Endodermal cell (in vitro differentiated cells): ENCODE measurements at regions not wholly inside any gene's neighbourhood (a gene's known extent, or its start where the extent isn't known, plus 50 kb on each side); places are given as distances from the start of the nearest gene placed in this dataset.

Experiments
- DNase-seq: peaks from one replicate; pipeline ENCODE4 v3.0.0-alpha.2; 2017
- H3K27ac ChIP-seq: 2 replicates; pipeline ENCODE4 v1.5.1; 2013; ENCODE audit warnings: mild to moderate bottlenecking, low read depth, low read length, moderate library complexity
- H3K27me3 ChIP-seq: 2 replicates; pipeline ENCODE4 v1.6.1; 2013; ENCODE audit warnings: mild to moderate bottlenecking, low read length, moderate library complexity; ENCODE audit not compliant: insufficient read depth, control insufficient read depth, poor library complexity, severe bottlenecking
- H3K36me3 ChIP-seq: 2 replicates; pipeline ENCODE4 v1.7.0; 2013; ENCODE audit warnings: mild to moderate bottlenecking, low read length, moderate library complexity; ENCODE audit not compliant: control insufficient read depth, insufficient read depth
- H3K4me1 ChIP-seq: one replicate; pipeline ENCODE4 v1.7.0; 2013; ENCODE audit warnings: low read length; ENCODE audit not compliant: control insufficient read depth, insufficient read depth
- H3K4me3 ChIP-seq: 2 replicates; pipeline ENCODE4 v1.5.1; 2013; ENCODE audit warnings: mild to moderate bottlenecking, low read length, moderate library complexity
- H3K9ac ChIP-seq: 2 replicates; pipeline ENCODE4 v1.6.1; 2013; ENCODE audit warnings: mild to moderate bottlenecking, low read length, moderate library complexity; ENCODE audit not compliant: poor library complexity, severe bottlenecking; ENCODE audit errors: extremely low read depth
- H3K9me3 ChIP-seq: 2 replicates; pipeline ENCODE4 v1.6.1; 2013; ENCODE audit warnings: mild to moderate bottlenecking, low read length, moderate library complexity; ENCODE audit not compliant: control insufficient read depth
- H3K27ac Mint-ChIP-seq: 2 replicates; pipeline ENCODE4 v1.8.0; 2020; ENCODE audit warnings: mixed read lengths
- H3K27me3 Mint-ChIP-seq: 2 replicates; pipeline ENCODE4 v1.8.0; 2021; ENCODE audit warnings: mild to moderate bottlenecking, mixed read lengths; ENCODE audit not compliant: insufficient read depth
- H3K36me3 Mint-ChIP-seq: 2 replicates; pipeline ENCODE4 v1.8.0; 2020; ENCODE audit warnings: low read depth, mixed read lengths
- H3K4me1 Mint-ChIP-seq: 2 replicates; pipeline ENCODE4 v1.8.0; 2020; ENCODE audit warnings: mixed read lengths
- H3K4me3 Mint-ChIP-seq: 2 replicates; pipeline ENCODE4 v1.8.0; 2020; ENCODE audit warnings: mild to moderate bottlenecking, moderate library complexity, mixed read lengths
- H3K9me3 Mint-ChIP-seq: 2 replicates; pipeline ENCODE4 v1.8.0; 2020; ENCODE audit warnings: mild to moderate bottlenecking, mixed read lengths
- WGBS, 2 experiments: methylation state at CpG; one replicate each; pipeline versions ENCODE4 v1.1.5 to v1.1.7; 2013; ENCODE audit warnings: missing lambda C conversion rate in 2 of 2, mixed read lengths in 1 of 2; ENCODE audit not compliant: insufficient coverage in 1 of 2, insufficient read length in 1 of 2; 5-methylcytosine and 5-hydroxymethylcytosine counted together
- TF ChIP-seq, protein P1 (sequence below): fragments of 200-600 bp; sonication (generic); conservative IDR thresholded peaks from 2 replicates; pipeline ENCODE4 v1.5.0; 2021; ENCODE audit warnings: antibody characterized with exemption, mild to moderate bottlenecking

DNA sequence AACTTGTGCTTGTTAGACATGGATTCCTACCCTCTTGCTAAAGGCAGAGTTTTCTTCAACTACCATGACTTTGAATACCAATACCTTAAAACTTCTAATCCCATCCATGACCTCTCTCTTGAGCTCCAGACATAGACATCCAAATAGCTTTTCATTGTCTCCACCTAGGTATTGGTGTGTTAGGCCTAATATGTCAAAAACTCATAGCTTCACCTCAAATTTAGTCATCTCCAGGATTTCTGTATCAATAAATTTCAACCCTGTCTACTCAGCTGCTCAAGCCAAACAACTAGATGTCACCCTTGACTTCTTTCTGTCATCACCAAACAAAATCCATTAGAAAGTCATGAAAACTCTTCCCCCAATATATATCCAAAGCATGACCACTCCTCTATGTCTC is 617.7 kb upstream of the GRIA3 start:
- H3K36me3 Mint-ChIP-seq: no peaks in the 10 kb centered on the region
- no peaks in the 10 kb centered on the region for H3K4me1 ChIP-seq
- no peak overlapping the region for H3K4me3 ChIP-seq
- H3K9me3 ChIP-seq: no peaks in the 10 kb centered on the region
- DNase-seq: no peak
- no peak overlapping the region for H3K9ac ChIP-seq
- no peaks in the 10 kb centered on the region for H3K36me3 ChIP-seq
- TF ChIP-seq, protein P1, sequence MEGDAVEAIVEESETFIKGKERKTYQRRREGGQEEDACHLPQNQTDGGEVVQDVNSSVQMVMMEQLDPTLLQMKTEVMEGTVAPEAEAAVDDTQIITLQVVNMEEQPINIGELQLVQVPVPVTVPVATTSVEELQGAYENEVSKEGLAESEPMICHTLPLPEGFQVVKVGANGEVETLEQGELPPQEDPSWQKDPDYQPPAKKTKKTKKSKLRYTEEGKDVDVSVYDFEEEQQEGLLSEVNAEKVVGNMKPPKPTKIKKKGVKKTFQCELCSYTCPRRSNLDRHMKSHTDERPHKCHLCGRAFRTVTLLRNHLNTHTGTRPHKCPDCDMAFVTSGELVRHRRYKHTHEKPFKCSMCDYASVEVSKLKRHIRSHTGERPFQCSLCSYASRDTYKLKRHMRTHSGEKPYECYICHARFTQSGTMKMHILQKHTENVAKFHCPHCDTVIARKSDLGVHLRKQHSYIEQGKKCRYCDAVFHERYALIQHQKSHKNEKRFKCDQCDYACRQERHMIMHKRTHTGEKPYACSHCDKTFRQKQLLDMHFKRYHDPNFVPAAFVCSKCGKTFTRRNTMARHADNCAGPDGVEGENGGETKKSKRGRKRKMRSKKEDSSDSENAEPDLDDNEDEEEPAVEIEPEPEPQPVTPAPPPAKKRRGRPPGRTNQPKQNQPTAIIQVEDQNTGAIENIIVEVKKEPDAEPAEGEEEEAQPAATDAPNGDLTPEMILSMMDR: no peak
- H3K4me3 Mint-ChIP-seq: no peak overlapping the region
- H3K27ac Mint-ChIP-seq: no peak overlapping the region
- H3K9me3 Mint-ChIP-seq: peaks cover 52% of the 10 kb centered on the region
- no peak overlapping the region for H3K27ac ChIP-seq
- peaks cover 3% of the 10 kb centered on the region for H3K4me1 Mint-ChIP-seq
- no peaks in the 10 kb centered on the region for H3K27me3 Mint-ChIP-seq
- no peaks in the 10 kb centered on the region for H3K27me3 ChIP-seq

DNA sequence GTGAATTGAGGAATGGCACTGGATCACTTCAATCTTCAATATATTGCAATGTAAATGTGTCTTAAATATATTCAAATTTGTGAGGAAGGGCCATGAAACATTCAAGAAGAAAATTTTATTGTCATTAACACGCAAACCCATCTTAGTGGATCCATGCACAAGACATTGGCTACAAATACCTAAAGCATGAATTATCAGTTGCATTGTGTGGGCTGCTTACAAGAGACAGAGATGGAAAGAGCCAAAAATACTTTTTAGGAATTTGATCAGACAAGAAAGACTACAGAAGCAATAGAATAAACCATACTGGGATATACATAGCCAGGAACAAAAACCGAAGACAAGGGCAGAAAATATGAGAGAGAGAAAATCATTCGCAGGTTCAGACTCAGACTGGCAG is 616.2 kb upstream of the GRIA3 start:
- Mint-ChIP-seq H3K27me3 (no peaks in the 10 kb centered on the region), H3K4me1 (peaks cover 3% of the 10 kb centered on the region), H3K4me3 (no peak overlapping the region), H3K9me3 (peaks cover 58% of the 10 kb centered on the region), H3K27ac (no peak overlapping the region), H3K36me3 (no peaks in the 10 kb centered on the region)
- H3K36me3 ChIP-seq: no peaks in the 10 kb centered on the region
- no peak overlapping the region for H3K4me3 ChIP-seq
- no peak overlapping the region for H3K9ac ChIP-seq
- H3K9me3 ChIP-seq: no peaks in the 10 kb centered on the region
- 96% methylated on average over 2 of the region's 3 CpGs; no CpG with 5 or more reads in 1 of the 2 experiments for WGBS, 2 experiments
- TF ChIP-seq, protein P1: no peak
- DNase-seq: no peak
- no peaks in the 10 kb centered on the region for H3K4me1 ChIP-seq
- H3K27ac ChIP-seq: no peak overlapping the region
- H3K27me3 ChIP-seq: no peaks in the 10 kb centered on the region

DNA sequence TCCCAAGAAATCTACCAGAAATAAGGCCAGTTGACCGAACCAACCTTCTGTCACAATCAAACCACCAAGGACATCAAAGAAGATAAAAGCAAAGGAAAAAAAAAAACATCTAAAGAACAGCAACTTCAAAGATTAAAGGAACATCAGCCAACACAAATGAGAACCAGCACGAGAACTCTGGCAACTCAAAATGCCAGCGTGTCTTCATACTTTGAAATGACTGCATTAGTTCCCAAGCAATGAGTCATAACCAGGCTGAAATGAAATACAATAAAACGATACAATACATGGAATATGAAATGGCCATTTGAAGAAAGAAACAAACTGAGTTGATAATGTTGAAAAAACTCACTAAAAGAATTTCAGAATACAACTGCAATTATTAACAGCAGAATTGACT is 611.6 kb upstream of the GRIA3 start:
- Mint-ChIP-seq H3K4me3 (no peak overlapping the region), H3K4me1 (no peaks in the 10 kb centered on the region), H3K9me3 (peaks cover 61% of the 10 kb centered on the region), H3K27me3 (no peaks in the 10 kb centered on the region), H3K36me3 (no peaks in the 10 kb centered on the region), H3K27ac (no peak overlapping the region)
- H3K9me3 ChIP-seq: no peaks in the 10 kb centered on the region
- no peak overlapping the region for H3K9ac ChIP-seq
- H3K27ac ChIP-seq: no peak overlapping the region
- no peak overlapping the region for H3K4me3 ChIP-seq
- H3K27me3 ChIP-seq: no peaks in the 10 kb centered on the region
- no peaks in the 10 kb centered on the region for H3K36me3 ChIP-seq
- TF ChIP-seq, protein P1: no peak
- WGBS, 2 experiments: 93% methylated on average over 3 of the region's 4 CpGs; no CpG with 5 or more reads in 1 of the 2 experiments
- no peak for DNase-seq
- H3K4me1 ChIP-seq: no peaks in the 10 kb centered on the region
